Pulmonary artery endothelial cell (primary cell): ENCODE measurements at regions not wholly inside any gene's neighbourhood (a gene's known extent, or its start where the extent isn't known, plus 50 kb on each side); places are given as distances from the start of the nearest gene placed in this dataset.
"Not testable (repeated sequence)": the region's sequence is repeated elsewhere in the genome, so short reads cannot be mapped to it uniquely, and the experiment has no call there.

Experiments used
- DNase-seq: peaks from one replicate; pipeline ENCODE4 v3.0.0-alpha.2; 2011; ENCODE audit warnings: low read depth, low spot score

GRCh38 chr20:4358552-4358951 is 109.5 kb upstream of the ADRA1D start:
- DNase-seq = no peak

- no peak for DNase-seq
These were observed 103.3 kb upstream of the ADRA1D start for GRCh38 chr20:4352348-4352747.

GRCh38 chr20:4350096-4350495 is 101.0 kb upstream of the ADRA1D start:
- no peak for DNase-seq

GRCh38 chr20:4344670-4345069 is 95.6 kb upstream of the ADRA1D start:
- no peak for DNase-seq

- no peak for DNase-seq
These were observed 93.5 kb upstream of the ADRA1D start for GRCh38 chr20:4342609-4343008.

GRCh38 chr20:4341804-4342485 is 92.9 kb upstream of the ADRA1D start:
- no peak for DNase-seq

- DNase-seq = no peak
These were observed 86.6 kb upstream of the ADRA1D start for GRCh38 chr20:4335722-4336121.

GRCh38 chr20:4332121-4332860 is 83.2 kb upstream of the ADRA1D start:
- no peak for DNase-seq

- no peak for DNase-seq
These were observed 80.9 kb upstream of the ADRA1D start for GRCh38 chr20:4330011-4330410.

GRCh38 chr20:4329232-4329631 is 80.1 kb upstream of the ADRA1D start:
- no peak for DNase-seq

GRCh38 chr20:4328541-4328940 is 79.5 kb upstream of the ADRA1D start:
- no peak for DNase-seq

GRCh38 chr20:4327956-4328355 is 78.9 kb upstream of the ADRA1D start:
- no peak for DNase-seq

GRCh38 chr20:4326195-4327065 is 77.3 kb upstream of the ADRA1D start:
- DNase-seq = no peak

- no peak for DNase-seq
These were observed 76.6 kb upstream of the ADRA1D start for GRCh38 chr20:4325548-4326187.

- DNase-seq = no peak
These were observed 75.6 kb upstream of the ADRA1D start for GRCh38 chr20:4324611-4325243.

GRCh38 chr20:4322499-4322898 is 73.4 kb upstream of the ADRA1D start:
- DNase-seq = no peak

GRCh38 chr20:4320291-4320690 is 71.2 kb upstream of the ADRA1D start:
- no peak for DNase-seq

GRCh38 chr20:4318891-4319290 is 69.8 kb upstream of the ADRA1D start:
- DNase-seq = no peak

GRCh38 chr20:4310616-4311015 is 61.5 kb upstream of the ADRA1D start:
- not testable (repeated sequence) for DNase-seq

GRCh38 chr20:4306206-4306605 is 57.1 kb upstream of the ADRA1D start:
- DNase-seq = no peak

GRCh38 chr20:4305091-4305490 is 56.0 kb upstream of the ADRA1D start:
- no peak for DNase-seq
